ENCODE measurements at regions not wholly inside any gene's neighbourhood (a gene's known extent, or its start where the extent isn't known, plus 50 kb on each side); places are given as distances from the start of the nearest gene placed in this dataset.

DNA sequence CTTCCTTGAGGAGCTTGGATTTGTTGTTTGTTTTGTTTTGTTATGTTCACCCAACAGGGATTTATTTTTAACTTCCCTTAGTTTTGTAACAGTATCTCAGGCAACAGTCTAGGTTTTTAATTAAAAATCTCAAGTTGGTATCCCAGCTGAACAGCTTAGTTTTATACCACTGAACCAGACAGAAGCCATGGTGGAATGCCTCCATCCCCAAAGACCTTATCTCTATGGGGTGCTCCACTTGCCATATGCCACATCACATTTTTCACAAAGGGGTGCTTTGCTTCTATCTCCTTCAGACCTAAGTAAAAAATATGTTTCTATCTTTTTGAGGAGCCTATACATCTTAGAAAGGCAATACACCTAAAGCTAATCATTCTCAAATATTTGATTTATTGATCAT lies 715.8 kb upstream of the KIF2B start:
- TF ChIP-seq, protein P1, sequence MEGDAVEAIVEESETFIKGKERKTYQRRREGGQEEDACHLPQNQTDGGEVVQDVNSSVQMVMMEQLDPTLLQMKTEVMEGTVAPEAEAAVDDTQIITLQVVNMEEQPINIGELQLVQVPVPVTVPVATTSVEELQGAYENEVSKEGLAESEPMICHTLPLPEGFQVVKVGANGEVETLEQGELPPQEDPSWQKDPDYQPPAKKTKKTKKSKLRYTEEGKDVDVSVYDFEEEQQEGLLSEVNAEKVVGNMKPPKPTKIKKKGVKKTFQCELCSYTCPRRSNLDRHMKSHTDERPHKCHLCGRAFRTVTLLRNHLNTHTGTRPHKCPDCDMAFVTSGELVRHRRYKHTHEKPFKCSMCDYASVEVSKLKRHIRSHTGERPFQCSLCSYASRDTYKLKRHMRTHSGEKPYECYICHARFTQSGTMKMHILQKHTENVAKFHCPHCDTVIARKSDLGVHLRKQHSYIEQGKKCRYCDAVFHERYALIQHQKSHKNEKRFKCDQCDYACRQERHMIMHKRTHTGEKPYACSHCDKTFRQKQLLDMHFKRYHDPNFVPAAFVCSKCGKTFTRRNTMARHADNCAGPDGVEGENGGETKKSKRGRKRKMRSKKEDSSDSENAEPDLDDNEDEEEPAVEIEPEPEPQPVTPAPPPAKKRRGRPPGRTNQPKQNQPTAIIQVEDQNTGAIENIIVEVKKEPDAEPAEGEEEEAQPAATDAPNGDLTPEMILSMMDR (IDR thresholded peaks at IDR 0.05; ENCODE audit: extremely low read depth in 1 of 2, insufficient read depth in 1 of 2, low read depth in 1 of 2, low read length in 2 of 2) = no peak
- TF ChIP-seq JUN (IDR thresholded peaks at IDR 0.05; ENCODE audit: borderline replicate concordance, insufficient read depth, insufficient read length, low read depth) (no peak), POLR2A (IDR thresholded peaks at IDR 0.05; ENCODE audit: low read depth, low read length) (no peak), EZH2 (IDR thresholded peaks at IDR 0.05; ENCODE audit: borderline replicate concordance, low read depth, low read length, severe bottlenecking) (no peak)
